ENCODE measurements at regions not wholly inside any gene's neighbourhood (a gene's known extent, or its start where the extent isn't known, plus 50 kb on each side); places are given as distances from the start of the nearest gene placed in this dataset.
"Not testable (repeated sequence)": the region's sequence is repeated elsewhere in the genome, so short reads cannot be mapped to it uniquely, and the experiment has no call there.

GRCh38 chrX:85808217-85808616, 239.1 kb downstream of the CHM start:
- intact Hi-C loops (cut with DNase I) = no loop called here

DNA sequence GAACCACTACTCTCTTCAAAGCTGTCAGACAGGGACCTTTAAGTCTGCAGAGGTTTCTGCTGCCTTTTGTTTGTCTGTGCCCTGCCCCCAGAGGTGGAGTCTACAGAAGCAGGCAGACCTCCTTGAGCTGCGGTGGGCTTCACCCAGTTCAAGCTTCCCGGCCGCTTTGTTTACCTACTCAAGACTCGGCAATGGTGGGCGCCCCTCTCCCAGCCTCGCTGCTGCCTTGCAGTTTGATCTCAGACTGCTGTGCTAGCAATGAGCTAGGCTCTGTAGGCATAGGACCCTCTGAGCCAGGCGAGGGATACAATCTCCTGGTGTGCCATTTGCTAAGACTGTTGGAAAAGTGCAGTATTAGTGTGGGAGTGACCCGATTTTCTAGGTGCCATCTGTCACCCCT, 275.0 kb downstream of the CHM start:
- intact Hi-C loops (cut with DNase I); DNase-seq (ENCODE audit: low spot score): not testable (repeated sequence)

More at GRCh38 chrX:85808217-85808616, 239.1 kb downstream of the CHM start:
- no peak for DNase-seq (ENCODE audit: low spot score)

- intact Hi-C loops (cut with DNase I) = no loop called here
- DNase-seq (ENCODE audit: low spot score) = no peak
These were observed 281.7 kb downstream of the CHM start for GRCh38 chrX:85765651-85766050.

- intact Hi-C loops (cut with DNase I); DNase-seq (ENCODE audit: low spot score): not testable (repeated sequence)
These were observed 324.3 kb downstream of the CHM start for GRCh38 chrX:85723025-85723424.

GRCh38 chrX:85703233-85703632, 323.8 kb upstream of the POF1B start:
- intact Hi-C loops (cut with DNase I); DNase-seq (ENCODE audit: low spot score): not testable (repeated sequence)

- no peak for DNase-seq (ENCODE audit: low spot score)
- intact Hi-C loops (cut with DNase I) = no loop called here
These were observed 319.5 kb upstream of the POF1B start for GRCh38 chrX:85698921-85699320.

- DNase-seq (ENCODE audit: low spot score) = no peak
- intact Hi-C loops (cut with DNase I) = no loop called here
These were observed 306.4 kb upstream of the POF1B start for GRCh38 chrX:85685843-85686242.

GRCh38 chrX:85666471-85666870, 287.0 kb upstream of the POF1B start:
- intact Hi-C loops (cut with DNase I) = no loop called here
- no peak for DNase-seq (ENCODE audit: low spot score)

DNA sequence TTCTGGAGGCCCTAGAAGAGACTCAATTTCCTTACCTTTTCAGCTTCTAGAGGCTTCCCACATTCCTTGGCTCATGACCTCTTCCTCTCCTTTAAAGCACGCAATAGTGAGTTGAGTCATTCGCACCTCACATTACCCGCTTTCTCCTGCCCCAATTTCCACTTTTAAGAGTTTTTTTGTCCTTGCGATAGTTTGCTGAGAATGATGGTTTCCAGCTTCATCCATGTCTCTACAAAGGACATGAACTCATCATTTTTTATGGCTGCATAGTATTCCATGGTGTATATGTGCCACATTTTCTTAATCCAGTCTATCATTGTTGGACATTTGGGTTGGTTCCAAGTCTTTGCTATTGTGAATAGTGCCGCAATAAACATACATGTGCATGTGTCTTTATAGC, 284.5 kb upstream of the POF1B start:
- DNase-seq (ENCODE audit: low spot score); intact Hi-C loops (cut with DNase I): not testable (repeated sequence)

- intact Hi-C loops (cut with DNase I) = no loop called here
- DNase-seq (ENCODE audit: low spot score) = no peak
These were observed 251.4 kb upstream of the POF1B start for GRCh38 chrX:85630901-85631300.

- intact Hi-C loops (cut with DNase I) = no loop called here
- DNase-seq (ENCODE audit: low spot score) = no peak
These were observed 247.9 kb upstream of the POF1B start for GRCh38 chrX:85627363-85627762.

DNA sequence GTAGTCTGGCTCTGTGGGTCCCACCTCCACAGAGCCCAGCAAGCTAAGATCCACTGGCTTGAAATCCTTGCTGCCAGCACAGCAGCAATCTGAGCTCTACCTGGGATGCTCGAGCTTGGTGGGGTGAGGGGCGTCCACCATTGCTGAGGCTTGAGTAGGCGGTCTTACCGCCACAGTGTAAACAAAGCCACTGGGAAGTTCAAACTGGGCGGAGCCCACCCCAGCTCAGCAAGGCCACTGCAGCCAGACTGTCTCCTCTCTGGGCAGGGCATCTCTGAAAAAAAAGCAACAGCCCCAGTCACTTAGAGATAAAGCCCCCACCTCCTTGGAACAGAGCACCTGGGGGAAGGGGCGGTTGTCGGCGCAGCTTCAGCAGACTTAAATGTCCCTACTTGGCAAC, 243.2 kb upstream of the POF1B start:
- no peak for DNase-seq (ENCODE audit: low spot score)

DNA sequence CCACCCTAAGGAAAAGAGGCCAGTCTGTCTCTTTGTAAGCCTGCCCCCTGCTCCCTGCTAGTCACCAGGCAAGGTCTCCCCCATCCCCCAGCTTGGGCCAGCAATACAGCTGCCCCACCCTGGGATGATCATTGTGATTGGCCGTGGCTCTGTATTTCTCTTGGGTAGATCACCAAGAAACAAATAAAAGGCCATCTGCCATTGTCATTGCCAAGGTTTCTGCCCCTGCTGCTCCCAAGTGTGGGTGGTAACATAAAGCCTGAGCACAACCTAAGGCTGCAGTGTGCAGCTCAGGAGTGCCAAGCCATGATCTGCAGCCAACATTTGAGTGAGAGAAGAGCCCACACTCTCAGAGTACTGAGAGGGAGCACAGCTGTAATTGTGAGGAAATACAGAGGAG, 241.0 kb upstream of the POF1B start:
- no peak for DNase-seq (ENCODE audit: low spot score)
- intact Hi-C loops (cut with DNase I) = no loop called here

More for the DNA sequence above, 243.2 kb upstream of the POF1B start:
- intact Hi-C loops (cut with DNase I) = no loop called here

- intact Hi-C loops (cut with DNase I) = no loop called here
- no peak for DNase-seq (ENCODE audit: low spot score)
These were observed 240.5 kb upstream of the POF1B start for GRCh38 chrX:85619962-85620361.

- DNase-seq (ENCODE audit: low spot score) = no peak
- intact Hi-C loops (cut with DNase I) = no loop called here
These were observed 232.5 kb upstream of the POF1B start for GRCh38 chrX:85611926-85612325.

DNA sequence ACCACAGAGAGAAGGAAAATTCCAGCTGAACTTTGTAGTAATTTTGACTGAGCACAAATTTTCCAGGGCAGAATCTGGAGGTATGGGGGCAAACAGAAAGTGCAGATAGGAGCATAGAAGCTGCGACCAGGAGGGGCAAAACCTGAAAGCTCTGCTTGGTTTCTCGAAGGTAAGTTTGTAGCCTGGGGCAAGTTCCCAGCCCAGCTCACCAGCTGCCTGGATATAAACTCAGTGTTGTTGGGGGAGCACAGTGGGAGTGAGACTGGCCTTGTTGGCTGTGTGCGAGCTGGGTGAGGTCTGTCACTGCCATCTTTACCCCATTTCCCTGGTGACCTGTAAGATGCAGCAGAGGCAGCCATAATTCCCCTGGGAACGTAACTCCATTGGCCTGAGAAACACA, 213.5 kb upstream of the POF1B start:
- no peak for DNase-seq (ENCODE audit: low spot score)

GRCh38 chrX:85591536-85591935, 212.1 kb upstream of the POF1B start:
- DNase-seq (ENCODE audit: low spot score) = no peak
- intact Hi-C loops (cut with DNase I) = no loop called here

More for the DNA sequence above, 213.5 kb upstream of the POF1B start:
- intact Hi-C loops (cut with DNase I) = no loop called here

DNA sequence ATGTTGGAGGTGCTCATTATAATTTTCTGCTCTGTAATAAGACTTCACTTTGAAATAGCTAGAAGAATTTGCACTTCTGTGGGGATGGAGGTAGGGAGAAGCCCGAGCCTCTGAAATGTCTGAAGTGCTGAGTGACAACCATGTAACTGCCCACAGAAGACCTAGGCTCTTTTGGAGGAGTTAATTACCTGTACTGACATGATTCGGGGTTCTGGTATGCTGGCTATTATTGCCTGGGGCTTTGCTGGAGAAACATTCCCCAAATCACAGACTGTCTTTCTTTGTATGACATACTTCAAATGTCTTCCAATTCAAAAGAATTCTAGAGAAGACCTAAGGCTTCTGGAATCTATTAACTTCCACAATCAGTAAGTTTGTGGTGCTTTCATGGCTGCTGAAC, 211.2 kb upstream of the POF1B start:
- intact Hi-C loops (cut with DNase I) = no loop called here
- no peak for DNase-seq (ENCODE audit: low spot score)

DNA sequence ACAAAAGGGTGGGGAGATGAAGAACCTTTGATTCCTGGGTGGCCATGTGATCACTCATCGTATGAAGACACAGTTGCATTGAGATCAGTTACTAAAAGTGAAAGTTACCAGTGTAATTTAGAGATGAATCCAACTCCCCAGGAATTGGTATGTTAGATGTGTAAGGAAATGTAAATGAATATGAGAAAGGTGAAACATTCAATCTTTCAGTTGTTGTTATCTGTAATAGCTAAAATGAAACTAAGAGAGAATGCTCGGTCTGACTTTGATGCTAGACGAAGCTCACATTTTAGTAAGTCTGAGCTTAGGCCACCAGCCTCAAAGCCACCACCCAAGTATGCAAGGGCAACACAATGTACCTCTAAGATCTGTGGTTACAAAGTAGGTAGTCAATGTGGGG, 194.3 kb upstream of the POF1B start:
- no peak for DNase-seq (ENCODE audit: low spot score)
- intact Hi-C loops (cut with DNase I) = no loop called here

DNA sequence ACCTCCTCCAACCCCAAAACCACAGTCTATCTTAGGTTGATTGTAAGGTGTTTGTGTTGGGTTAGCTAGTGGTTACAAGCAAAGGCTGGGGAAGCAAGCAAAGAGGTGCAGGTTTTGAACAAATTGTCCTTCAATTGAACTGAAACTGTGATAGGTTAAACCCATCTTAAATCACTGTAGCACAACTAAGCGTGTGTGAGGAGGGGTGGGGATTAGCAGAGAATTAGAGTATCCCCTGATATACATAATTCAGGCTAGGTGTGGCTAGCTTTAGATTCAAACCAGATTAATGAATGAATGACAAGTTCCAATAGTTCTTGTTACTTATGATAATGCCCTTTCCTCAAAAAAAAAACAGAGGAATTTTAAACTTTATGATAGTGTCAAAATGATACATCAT, 191.0 kb upstream of the POF1B start:
- intact Hi-C loops (cut with DNase I) = no loop called here
- DNase-seq (ENCODE audit: low spot score) = no peak

GRCh38 chrX:85569686-85570085, 190.2 kb upstream of the POF1B start:
- intact Hi-C loops (cut with DNase I) = no loop called here
- DNase-seq (ENCODE audit: low spot score) = no peak

DNA sequence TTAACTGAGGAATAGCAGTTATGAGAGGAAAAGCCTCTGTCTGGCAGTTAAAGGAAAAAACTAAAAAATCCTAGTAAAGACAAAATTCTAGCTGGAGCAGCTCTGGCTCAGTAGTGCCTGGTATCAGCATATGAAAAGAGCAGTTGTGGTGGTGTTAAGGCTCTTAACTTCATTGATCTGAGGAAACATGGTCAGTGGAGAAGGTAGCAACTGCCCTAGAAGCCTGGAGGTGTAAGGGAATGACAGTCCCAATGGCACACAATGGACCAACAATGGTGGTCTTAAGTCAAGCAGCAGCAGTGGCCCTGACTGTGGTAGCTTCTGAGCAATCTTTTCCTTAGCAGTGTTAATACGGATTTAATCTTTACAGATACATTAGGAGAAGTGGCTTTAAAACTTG, 189.6 kb upstream of the POF1B start:
- intact Hi-C loops (cut with DNase I) = no loop called here
- DNase-seq (ENCODE audit: low spot score) = no peak

DNA sequence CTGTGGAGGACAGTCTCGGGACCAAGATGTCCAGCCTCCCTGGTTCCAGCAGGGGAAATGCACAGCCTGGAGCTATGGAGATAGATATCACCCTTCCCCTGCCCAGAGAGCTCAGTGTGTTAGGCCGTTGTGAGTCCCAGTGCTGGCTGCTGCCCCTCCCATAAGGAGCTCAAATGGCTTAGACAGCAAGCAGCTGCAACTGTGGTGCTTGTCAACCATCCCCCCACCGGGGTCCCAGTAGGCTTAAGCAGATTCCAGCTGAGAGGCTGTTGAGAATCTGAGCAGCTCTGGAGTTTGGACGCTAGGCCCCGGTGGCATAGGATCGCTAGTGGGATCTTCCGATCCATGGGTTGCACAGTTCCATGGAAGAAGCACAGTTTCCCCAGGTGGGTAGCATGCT, 181.8 kb upstream of the POF1B start:
- intact Hi-C loops (cut with DNase I) = no loop called here
- no peak for DNase-seq (ENCODE audit: low spot score)

Measured in cardiac septum (tissue), 1 donor.